ENCODE measurements at regions not wholly inside any gene's neighbourhood (a gene's known extent, or its start where the extent isn't known, plus 50 kb on each side); places are given as distances from the start of the nearest gene placed in this dataset.
A peak's percentile ranks its signal among the peaks of the same experiment; 100 is the strongest.

GRCh38 chr2:48075631-48076030, 169.3 kb upstream of the FBXO11 start:
- no peaks in the 10 kb centered on the region for H3K4me1 ChIP-seq
- no peak overlapping the region for H3K27ac ChIP-seq
- no peaks in the 10 kb centered on the region for H3K9me3 ChIP-seq
- no peak for ATAC-seq
- H3K36me3 ChIP-seq: no peaks in the 10 kb centered on the region
- no peak for DNase-seq
- TF ChIP-seq, protein P1, sequence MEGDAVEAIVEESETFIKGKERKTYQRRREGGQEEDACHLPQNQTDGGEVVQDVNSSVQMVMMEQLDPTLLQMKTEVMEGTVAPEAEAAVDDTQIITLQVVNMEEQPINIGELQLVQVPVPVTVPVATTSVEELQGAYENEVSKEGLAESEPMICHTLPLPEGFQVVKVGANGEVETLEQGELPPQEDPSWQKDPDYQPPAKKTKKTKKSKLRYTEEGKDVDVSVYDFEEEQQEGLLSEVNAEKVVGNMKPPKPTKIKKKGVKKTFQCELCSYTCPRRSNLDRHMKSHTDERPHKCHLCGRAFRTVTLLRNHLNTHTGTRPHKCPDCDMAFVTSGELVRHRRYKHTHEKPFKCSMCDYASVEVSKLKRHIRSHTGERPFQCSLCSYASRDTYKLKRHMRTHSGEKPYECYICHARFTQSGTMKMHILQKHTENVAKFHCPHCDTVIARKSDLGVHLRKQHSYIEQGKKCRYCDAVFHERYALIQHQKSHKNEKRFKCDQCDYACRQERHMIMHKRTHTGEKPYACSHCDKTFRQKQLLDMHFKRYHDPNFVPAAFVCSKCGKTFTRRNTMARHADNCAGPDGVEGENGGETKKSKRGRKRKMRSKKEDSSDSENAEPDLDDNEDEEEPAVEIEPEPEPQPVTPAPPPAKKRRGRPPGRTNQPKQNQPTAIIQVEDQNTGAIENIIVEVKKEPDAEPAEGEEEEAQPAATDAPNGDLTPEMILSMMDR (IDR thresholded peaks at IDR 0.05): no peak
- intact Hi-C loops (cut with DNase I): no loop called here
- H3K27me3 ChIP-seq: peaks cover 0 to 3% (median 0%) of the 10 kb centered on the region in 7 donors
- WGBS, 2 donors: 77 to 84% methylated on average over 2 of the region's 2 CpGs
- H3K4me3 ChIP-seq: no peak overlapping the region

GRCh38 chr2:48080534-48081316, 174.4 kb upstream of the FBXO11 start:
- intact Hi-C loops (cut with DNase I): loop anchor here in 1 of 10 donors (10.0 kb wide), 1 partner anchor 156 kb away; no protein-coding TSS in a partner anchor
- Histone ChIP-seq H3K9me3 (no peaks in the 10 kb centered on the region), H3K27me3 (peaks cover 0 to 2% (median 0%) of the 10 kb centered on the region in 7 donors), H3K27ac (no peak overlapping the region), H3K4me3 (no peak overlapping the region), H3K36me3 (no peaks in the 10 kb centered on the region), H3K4me1 (no peaks in the 10 kb centered on the region)
- 81 to 91% methylated on average over 6 of the region's 6 CpGs for WGBS, 2 donors
- peak in 5 of 8 donors; percentile 28 to 50 (median 46) for ATAC-seq
- no peak for DNase-seq
- TF ChIP-seq, protein P1 (IDR thresholded peaks at IDR 0.05): no peak

DNA sequence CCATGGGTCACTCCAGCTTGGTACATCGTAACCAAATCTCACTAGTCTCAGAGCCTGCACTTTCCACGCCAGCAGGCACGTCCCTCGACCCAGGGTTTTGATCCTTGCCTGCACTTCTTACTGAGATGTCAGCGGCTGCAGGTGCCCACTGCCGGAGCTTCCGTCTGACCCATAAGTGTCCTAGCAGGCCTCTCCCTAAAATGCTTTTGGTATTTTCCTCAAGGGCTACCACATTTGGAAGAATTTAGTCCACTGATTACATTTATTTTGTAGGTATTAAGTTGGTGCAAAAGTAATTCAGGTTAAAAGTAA, 175.0 kb upstream of the FBXO11 start:
- Histone ChIP-seq H3K4me3 (no peak overlapping the region), H3K4me1 (no peaks in the 10 kb centered on the region), H3K9me3 (no peaks in the 10 kb centered on the region), H3K27ac (no peak overlapping the region), H3K27me3 (peaks cover 0 to 2% (median 0%) of the 10 kb centered on the region in 7 donors), H3K36me3 (no peaks in the 10 kb centered on the region)
- no peak for ATAC-seq
- TF ChIP-seq, protein P1 (IDR thresholded peaks at IDR 0.05): no peak
- DNase-seq: no peak
- WGBS, 2 donors: 76 to 91% methylated on average over 7 of the region's 7 CpGs
- intact Hi-C loops (cut with DNase I): loop anchor here in 1 of 10 donors (10.0 kb wide), 1 partner anchor 156 kb away; no protein-coding TSS in a partner anchor

DNA sequence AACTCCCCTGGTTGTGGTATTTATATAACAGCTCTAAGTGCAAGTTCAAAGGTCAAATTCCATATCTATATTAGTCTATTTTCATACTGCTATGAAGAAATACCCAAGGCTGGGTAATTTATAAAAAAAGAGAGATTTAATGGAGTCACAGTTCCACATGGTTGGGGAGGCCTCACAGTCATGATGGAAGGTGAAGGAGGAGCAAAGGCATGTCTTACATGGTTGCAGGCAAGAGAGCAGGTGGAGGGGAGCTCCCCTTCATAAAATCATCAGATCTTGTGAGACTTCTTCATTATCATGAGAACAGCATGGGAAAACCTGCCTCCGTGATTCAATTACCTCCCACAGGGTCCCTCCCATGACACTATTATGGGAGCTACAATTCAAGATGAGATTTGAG, 179.6 kb upstream of the FBXO11 start:
- DNase-seq: no peak
- H3K36me3 ChIP-seq: no peaks in the 10 kb centered on the region

More for the DNA sequence above, 179.6 kb upstream of the FBXO11 start:
- H3K4me1 ChIP-seq: no peaks in the 10 kb centered on the region
- WGBS, 2 donors: 90 to 92% methylated on average over 1 of the region's 1 CpG
- H3K4me3 ChIP-seq: no peak overlapping the region
- no peak for ATAC-seq
- intact Hi-C loops (cut with DNase I): loop anchor here in 1 of 10 donors (10.0 kb wide), 1 partner anchor 161 kb away; no protein-coding TSS in a partner anchor
- peaks cover 0 to 9% (median 3%) of the 10 kb centered on the region in 11 donors for H3K9me3 ChIP-seq
- TF ChIP-seq, protein P1 (IDR thresholded peaks at IDR 0.05): no peak
- H3K27me3 ChIP-seq: no peaks in the 10 kb centered on the region
- H3K27ac ChIP-seq: no peak overlapping the region

Data from heart right ventricle (tissue), 16 donors.